IMR-90 (cell line): ENCODE measurements at regions not wholly inside any gene's neighbourhood (a gene's known extent, or its start where the extent isn't known, plus 50 kb on each side); places are given as distances from the start of the nearest gene placed in this dataset.

Experiments
- ATAC-seq: fragments of 200-7000 bp; cut with Tn5 transposase; 2 replicates; pipeline ENCODE4 v1.9.1; 2020; ENCODE audit warnings: low read depth, mild to moderate bottlenecking, moderate library complexity
- BruUV-seq: library from RNA; stranded (reverse); fragments of 400-500 nt; replicated peaks from 2 replicates; lab custom pipeline; 2021; lab: Mats Ljungman, UMichigan
- CTCF ChIA-PET: fragments of 300-600 bp; formaldehyde crosslinking; extraction: SDS; loops from one replicate; lab custom pipeline; 2021; ENCODE audit warnings: antibody characterized with exemption; lab: Yijun Ruan, JAX
- POLR2A ChIA-PET: fragments of 300-600 bp; sonication (Branson Sonifier 250); formaldehyde crosslinking; loops from one replicate; lab custom pipeline; 2022; ENCODE audit warnings: antibody characterized with exemption; ENCODE audit not compliant: unreplicated experiment; lab: Charles Lee
- DNase-seq: peaks from one replicate; pipeline ENCODE4 v3.0.0; 2013
- H2AFZ ChIP-seq: replicated peaks from 2 replicates; pipeline ENCODE3; 2013; ENCODE audit warnings: low read length, mild to moderate bottlenecking; ENCODE audit not compliant: poor library complexity
- H2AK5ac ChIP-seq: 2 replicates; pipeline ENCODE4 v1.6.1; 2013; ENCODE audit warnings: low read depth, low read length, inconsistent platforms
- H2AK9ac ChIP-seq: replicated peaks from 2 replicates; pipeline ENCODE3; 2013; ENCODE audit warnings: mild to moderate bottlenecking, low read depth, low read length, moderate library complexity; ENCODE audit not compliant: poor library complexity
- H2BK120ac ChIP-seq: 2 replicates; pipeline ENCODE4 v1.6.1; 2013; ENCODE audit warnings: low read depth, low read length, inconsistent platforms
- H2BK15ac ChIP-seq: 3 replicates; pipeline ENCODE4 v1.6.1; 2013; ENCODE audit warnings: low read depth, low read length, inconsistent platforms
- H2BK20ac ChIP-seq: 2 replicates; pipeline ENCODE4 v1.6.1; 2013; ENCODE audit warnings: low read depth, mild to moderate bottlenecking, inconsistent platforms, low read length, moderate library complexity
- H2BK5ac ChIP-seq: 2 replicates; pipeline ENCODE4 v1.6.1; 2013; ENCODE audit warnings: mild to moderate bottlenecking, low read depth, low read length, inconsistent platforms; ENCODE audit not compliant: poor library complexity, severe bottlenecking
- H3K14ac ChIP-seq: replicated peaks from 2 replicates; pipeline ENCODE4 v1.6.1; 2013; ENCODE audit warnings: low read depth, low read length, inconsistent platforms
- H3K18ac ChIP-seq: 2 replicates; pipeline ENCODE4 v1.6.1; 2013; ENCODE audit warnings: low read depth, low read length, control low read depth
- H3K23ac ChIP-seq: 2 replicates; pipeline ENCODE4 v1.6.1; 2013; ENCODE audit warnings: low read depth, low read length, inconsistent platforms
- H3K27ac ChIP-seq: 2 replicates; pipeline ENCODE4 v1.5.1; 2013; ENCODE audit warnings: mild to moderate bottlenecking, control low read depth, low read length; ENCODE audit not compliant: insufficient read depth
- H3K27me3 ChIP-seq: 2 replicates; pipeline ENCODE4 v1.6.1; 2013; ENCODE audit warnings: low read length; ENCODE audit not compliant: control insufficient read depth, insufficient read depth
- H3K36me3 ChIP-seq: 2 replicates; pipeline ENCODE4 v1.6.1; 2013; ENCODE audit warnings: low read length, mixed read lengths; ENCODE audit not compliant: control insufficient read depth, insufficient read depth
- H3K4ac ChIP-seq: 2 replicates; pipeline ENCODE4 v1.6.1; 2013; ENCODE audit warnings: low read depth, low read length, inconsistent platforms
- H3K4me1 ChIP-seq: 2 replicates; pipeline ENCODE4 v1.6.1; 2013; ENCODE audit warnings: low read length, mixed read lengths; ENCODE audit not compliant: control insufficient read depth, insufficient read depth
- H3K4me2 ChIP-seq: 2 replicates; pipeline ENCODE4 v1.6.1; 2013; ENCODE audit warnings: low read depth, mild to moderate bottlenecking, control low read depth, low read length, moderate library complexity
- H3K4me3 ChIP-seq: 2 replicates; pipeline ENCODE4 v1.5.1; 2013; ENCODE audit warnings: low read depth, mild to moderate bottlenecking, control low read depth, low read length, moderate library complexity; ENCODE audit not compliant: insufficient read depth
- H3K56ac ChIP-seq: 2 replicates; pipeline ENCODE4 v1.6.1; 2013; ENCODE audit warnings: low read length, inconsistent platforms; ENCODE audit not compliant: insufficient read depth; ENCODE audit errors: extremely low read depth
- H3K79me1 ChIP-seq, 2 experiments: 2 replicates each; pipeline ENCODE4 v1.6.1; 2013; ENCODE audit warnings: low read length in 2 of 2, inconsistent platforms in 1 of 2, low read depth in 1 of 2
- H3K9ac ChIP-seq: 2 replicates; pipeline ENCODE4 v1.6.1; 2013; ENCODE audit warnings: low read depth, low read length, control low read depth
- H3K9me1 ChIP-seq: 2 replicates; pipeline ENCODE4 v1.6.1; 2013; ENCODE audit warnings: low read length, inconsistent platforms; ENCODE audit not compliant: insufficient read depth
- H3K9me3 ChIP-seq: 2 replicates; pipeline ENCODE4 v1.6.1; 2013; ENCODE audit warnings: low read length; ENCODE audit not compliant: control insufficient read depth, insufficient read depth
- H4K20me1 ChIP-seq: 2 replicates; pipeline ENCODE4 v1.6.1; 2013; ENCODE audit warnings: low read length, inconsistent platforms; ENCODE audit not compliant: insufficient read depth
- H4K5ac ChIP-seq: 2 replicates; pipeline ENCODE4 v1.6.1; 2013; ENCODE audit warnings: mild to moderate bottlenecking, low read depth, low read length, control low read depth
- H4K8ac ChIP-seq, 2 experiments: 2 replicates each; pipeline ENCODE4 v1.6.1; 2013; ENCODE audit warnings: low read depth in 2 of 2, low read length in 2 of 2, control low read depth in 1 of 2, inconsistent platforms in 1 of 2
- H4K91ac ChIP-seq: 2 replicates; pipeline ENCODE4 v1.6.1; 2013; ENCODE audit warnings: low read depth, low read length, inconsistent platforms; ENCODE audit not compliant: insufficient read depth
- BHLHE40 ChIP-seq: fragments of 150-350 bp; IDR thresholded peaks from 2 replicates; pipeline ENCODE4 v1.6.1; 2016; ENCODE audit warnings: mild to moderate bottlenecking, low read depth, low read length
- CEBPB ChIP-seq: IDR thresholded peaks from 2 replicates; pipeline ENCODE4 v1.6.1; 2012; ENCODE audit warnings: low read depth, low read length, improper control_type of control experiment
- CHD1 ChIP-seq: IDR thresholded peaks from 2 replicates; pipeline ENCODE4 v1.6.1; 2012; ENCODE audit warnings: low read depth, low read length, improper control_type of control experiment
- CTCF ChIP-seq: conservative IDR thresholded peaks from 2 replicates; pipeline ENCODE4 v1.5.1; 2012; ENCODE audit warnings: mild to moderate bottlenecking, low read depth, low read length, improper control_type of control experiment
- FOS ChIP-seq: fragments of 150-350 bp; IDR thresholded peaks from 2 replicates; pipeline ENCODE4 v1.6.1; 2016; ENCODE audit warnings: low read depth, low read length
- MAFK ChIP-seq: IDR thresholded peaks from 2 replicates; pipeline ENCODE4 v1.6.1; 2012; ENCODE audit warnings: low read depth, low read length, improper control_type of control experiment
- MAZ ChIP-seq: IDR thresholded peaks from 2 replicates; pipeline ENCODE4 v1.6.1; 2012; ENCODE audit warnings: low read depth, mild to moderate bottlenecking, low read length, improper control_type of control experiment, moderate library complexity, borderline replicate concordance
- MXI1 ChIP-seq: IDR thresholded peaks from 2 replicates; pipeline ENCODE4 v1.6.1; 2012; ENCODE audit warnings: low read depth, mild to moderate bottlenecking, low read length, moderate library complexity, borderline replicate concordance
- NFE2L2 ChIP-seq: fragments of 150-350 bp; IDR thresholded peaks from 2 replicates; pipeline ENCODE4 v1.6.1; 2016; ENCODE audit warnings: low read depth, mild to moderate bottlenecking, low read length
- POLR2A ChIP-seq: IDR thresholded peaks from 2 replicates; pipeline ENCODE4 v1.6.1; 2012; ENCODE audit warnings: mild to moderate bottlenecking, low read depth, low read length
- RAD21 ChIP-seq: IDR thresholded peaks from 2 replicates; pipeline ENCODE4 v1.6.1; 2012; ENCODE audit warnings: low read length, improper control_type of control experiment
- RCOR1 ChIP-seq: IDR thresholded peaks from 2 replicates; pipeline ENCODE4 v1.6.1; 2012; ENCODE audit warnings: mild to moderate bottlenecking, low read length, improper control_type of control experiment; ENCODE audit not compliant: insufficient replicate concordance
- RFX5 ChIP-seq: IDR thresholded peaks from 2 replicates; pipeline ENCODE4 v1.8.0; 2012; ENCODE audit warnings: low read depth, mild to moderate bottlenecking, low read length, moderate library complexity
- SMC3 ChIP-seq: fragments of 150-350 bp; IDR thresholded peaks from 2 replicates; pipeline ENCODE4 v1.6.1; 2016; ENCODE audit warnings: low read depth, mild to moderate bottlenecking, antibody characterized with exemption, low read length, moderate library complexity
- USF2 ChIP-seq: fragments of 150-350 bp; IDR thresholded peaks from 2 replicates; pipeline ENCODE4 v1.6.1; 2017; ENCODE audit warnings: mild to moderate bottlenecking, antibody characterized with exemption, low read length, low read depth
- WGBS, 2 experiments: methylation state at CpG; one replicate each; pipeline versions ENCODE4 v1.1.5 to v1.1.7; 2013; ENCODE audit warnings: missing lambda C conversion rate in 2 of 2; ENCODE audit not compliant: insufficient read length in 1 of 2; ENCODE audit errors: extremely low coverage in 2 of 2; 5-methylcytosine and 5-hydroxymethylcytosine counted together
- dilution Hi-C: fragments of 300-500 bp; cut with HindIII; formaldehyde crosslinking; loops from one replicate; pipeline ENCODE4 v1.14.3; 2018; ENCODE audit warnings: low sequenced_read_pairs; ENCODE audit not compliant: unreplicated experiment
- in situ Hi-C: fragments of 300-500 bp; cut with MboI; formaldehyde crosslinking; loops from 3 replicates; pipeline ENCODE4 v1.14.3; 2019; ENCODE audit warnings: low sequenced_read_pairs, inconsistent platforms, mixed read lengths
- intact Hi-C: fragments of 100-400 bp; cut with micrococcal nuclease; formaldehyde crosslinking; loops from 2 replicates; pipeline ENCODE4 v1.10.0; 2022
- TF ChIP-seq, protein P1 (sequence below): fragments of 150-350 bp; IDR thresholded peaks from 2 replicates; pipeline ENCODE4 v1.6.1; 2016; ENCODE audit warnings: low read depth, mild to moderate bottlenecking, low read length, moderate library complexity, borderline replicate concordance

GRCh38 chr6:82057846-82058554, 189.5 kb downstream of the IBTK start:
- ATAC-seq (peak; percentile 63), DNase-seq (peak; percentile 57)
- H4K5ac ChIP-seq, result no peak overlapping the region
- no peak overlapping the region for H3K23ac ChIP-seq
- BruUV-seq, result no TSS peak
- no peaks in the 10 kb centered on the region for H4K20me1 ChIP-seq
- no peak overlapping the region for H2AK5ac ChIP-seq
- no peak overlapping the region for H4K91ac ChIP-seq
- in situ Hi-C loops, result no loop called here
- H3K18ac ChIP-seq, result no peak overlapping the region
- H3K79me1 ChIP-seq, result no peaks in the 10 kb centered on the region
- no peak for TF ChIP-seq SMC3
- TF ChIP-seq USF2, result no peak
- TF ChIP-seq MAZ, result no peak
- no peak for TF ChIP-seq FOS
- no peak for TF ChIP-seq POLR2A
- TF ChIP-seq MAFK, result no peak
- TF ChIP-seq CEBPB, result no peak
- no peak for TF ChIP-seq MXI1
- TF ChIP-seq RAD21, result no peak
- TF ChIP-seq CTCF, result no peak
- no peak for TF ChIP-seq CHD1
- TF ChIP-seq RFX5, result no peak
- TF ChIP-seq, protein P1, sequence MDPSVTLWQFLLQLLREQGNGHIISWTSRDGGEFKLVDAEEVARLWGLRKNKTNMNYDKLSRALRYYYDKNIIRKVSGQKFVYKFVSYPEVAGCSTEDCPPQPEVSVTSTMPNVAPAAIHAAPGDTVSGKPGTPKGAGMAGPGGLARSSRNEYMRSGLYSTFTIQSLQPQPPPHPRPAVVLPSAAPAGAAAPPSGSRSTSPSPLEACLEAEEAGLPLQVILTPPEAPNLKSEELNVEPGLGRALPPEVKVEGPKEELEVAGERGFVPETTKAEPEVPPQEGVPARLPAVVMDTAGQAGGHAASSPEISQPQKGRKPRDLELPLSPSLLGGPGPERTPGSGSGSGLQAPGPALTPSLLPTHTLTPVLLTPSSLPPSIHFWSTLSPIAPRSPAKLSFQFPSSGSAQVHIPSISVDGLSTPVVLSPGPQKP, result no peak
- no peak for TF ChIP-seq NFE2L2
- TF ChIP-seq BHLHE40, result no peak
- TF ChIP-seq RCOR1, result no peak
- no peak overlapping the region for H3K27ac ChIP-seq
- H2AK9ac ChIP-seq, result no peak overlapping the region
- no peak overlapping the region for H3K9ac ChIP-seq
- no CpG with 5 or more reads among the region's 5 CpGs for WGBS, 2 experiments
- no peak overlapping the region for H2BK5ac ChIP-seq
- no peaks in the 10 kb centered on the region for H3K9me1 ChIP-seq
- peak overlapping the region; percentile 9; the same call in 1 of the 2 replicates for H3K4me2 ChIP-seq
- no peak overlapping the region for H4K8ac ChIP-seq
- ChIA-PET CTCF (interaction anchor here (0.6 to 1.2 kb wide), 2 partner anchors 18 to 354 kb away, joined by 3 to 5 read pairs; no protein-coding TSS in a partner anchor), POLR2A (no interaction called here)
- no peak overlapping the region for H2BK120ac ChIP-seq
- no peak overlapping the region for H2BK20ac ChIP-seq
- intact Hi-C loops, result no loop called here
- H3K36me3 ChIP-seq, result no peaks in the 10 kb centered on the region
- no peak overlapping the region for H3K14ac ChIP-seq
- peaks cover 2% of the 10 kb centered on the region; the same call in 1 of the 2 replicates for H3K4me1 ChIP-seq
- no peaks in the 10 kb centered on the region for H3K9me3 ChIP-seq
- H2BK15ac ChIP-seq, result no peak overlapping the region
- dilution Hi-C loops, result no loop called here
- no peak overlapping the region for H2AFZ ChIP-seq
- H3K4me3 ChIP-seq, result no peak overlapping the region
- H3K4ac ChIP-seq, result no peak overlapping the region
- no peaks in the 10 kb centered on the region; the same call in 1 of the 2 replicates for H3K27me3 ChIP-seq
- H3K56ac ChIP-seq, result no peak overlapping the region
